ENCODE measurements at regions not wholly inside any gene's neighbourhood (a gene's known extent, or its start where the extent isn't known, plus 50 kb on each side); places are given as distances from the start of the nearest gene placed in this dataset.
"Not testable (repeated sequence)": the region's sequence is repeated elsewhere in the genome, so short reads cannot be mapped to it uniquely, and the experiment has no call there.

DNA sequence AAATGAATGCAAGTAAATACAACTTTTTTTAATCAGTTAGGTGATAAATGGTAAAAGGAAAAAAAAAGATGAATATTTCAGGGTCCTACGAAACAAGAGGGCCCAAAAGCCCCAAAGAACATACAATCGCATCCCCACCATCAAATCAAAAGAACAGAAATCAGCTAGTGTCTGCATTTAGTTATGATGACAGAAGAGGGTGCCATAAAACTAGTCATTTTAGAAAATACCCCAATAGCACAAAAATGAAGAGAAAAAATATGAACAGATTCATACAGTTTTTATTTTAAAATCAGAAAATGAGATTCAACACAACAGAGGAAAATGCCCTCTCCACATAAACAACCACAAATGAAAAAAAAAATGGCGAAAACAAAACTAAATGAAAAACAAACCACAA, 905.5 kb downstream of the REEP3 start:
- 87% methylated on average over 3 of the region's 3 CpGs for WGBS
- H3K27me3 ChIP-seq (replicated peaks; ENCODE audit: insufficient read depth), result no peaks in the 10 kb centered on the region
- no peak overlapping the region for H3K27ac ChIP-seq
- no peak overlapping the region for H3K4me3 ChIP-seq
- H3K36me3 ChIP-seq, result no peaks in the 10 kb centered on the region
- no peak for DNase-seq (ENCODE audit: low spot score)
- H3K4me1 ChIP-seq (replicated peaks), result no peaks in the 10 kb centered on the region
- intact Hi-C loops (cut with DNase I), result no loop called here
- TF ChIP-seq, protein P1, sequence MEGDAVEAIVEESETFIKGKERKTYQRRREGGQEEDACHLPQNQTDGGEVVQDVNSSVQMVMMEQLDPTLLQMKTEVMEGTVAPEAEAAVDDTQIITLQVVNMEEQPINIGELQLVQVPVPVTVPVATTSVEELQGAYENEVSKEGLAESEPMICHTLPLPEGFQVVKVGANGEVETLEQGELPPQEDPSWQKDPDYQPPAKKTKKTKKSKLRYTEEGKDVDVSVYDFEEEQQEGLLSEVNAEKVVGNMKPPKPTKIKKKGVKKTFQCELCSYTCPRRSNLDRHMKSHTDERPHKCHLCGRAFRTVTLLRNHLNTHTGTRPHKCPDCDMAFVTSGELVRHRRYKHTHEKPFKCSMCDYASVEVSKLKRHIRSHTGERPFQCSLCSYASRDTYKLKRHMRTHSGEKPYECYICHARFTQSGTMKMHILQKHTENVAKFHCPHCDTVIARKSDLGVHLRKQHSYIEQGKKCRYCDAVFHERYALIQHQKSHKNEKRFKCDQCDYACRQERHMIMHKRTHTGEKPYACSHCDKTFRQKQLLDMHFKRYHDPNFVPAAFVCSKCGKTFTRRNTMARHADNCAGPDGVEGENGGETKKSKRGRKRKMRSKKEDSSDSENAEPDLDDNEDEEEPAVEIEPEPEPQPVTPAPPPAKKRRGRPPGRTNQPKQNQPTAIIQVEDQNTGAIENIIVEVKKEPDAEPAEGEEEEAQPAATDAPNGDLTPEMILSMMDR (IDR thresholded peaks at IDR 0.05), result no peak
- no peak for TF ChIP-seq POLR2AphosphoS5 (IDR thresholded peaks at IDR 0.05)
- no peaks in the 10 kb centered on the region for H3K9me3 ChIP-seq

DNA sequence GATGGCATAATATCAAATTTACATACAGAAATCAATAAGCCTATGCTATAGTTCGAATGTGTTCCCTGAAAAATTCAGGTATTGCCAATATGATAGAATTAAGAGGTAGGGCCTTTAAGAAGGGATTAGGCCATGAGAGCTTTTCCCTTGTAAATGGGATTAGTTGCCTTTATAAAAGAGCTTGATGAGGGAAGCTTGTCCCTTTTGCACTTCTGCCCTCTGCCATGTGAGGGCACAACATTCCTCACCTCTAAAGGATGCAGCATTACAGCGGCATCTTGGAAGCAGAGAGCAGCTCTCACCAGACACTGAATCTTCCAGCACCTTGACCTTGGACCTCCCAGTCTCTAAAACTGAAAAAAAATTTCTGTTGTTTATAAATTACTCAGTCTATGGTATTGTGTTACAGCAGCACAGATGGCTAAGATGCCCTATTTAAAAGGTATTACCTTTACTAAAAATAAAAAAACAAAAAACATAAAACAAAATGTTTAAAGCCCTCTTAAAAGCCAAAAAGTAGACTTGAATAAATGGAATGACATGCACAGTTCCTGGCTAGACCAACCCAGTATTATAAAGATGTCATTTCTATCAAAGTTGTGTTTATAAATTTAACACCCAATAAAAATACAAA, 909.6 kb downstream of the REEP3 start:
- H3K9me3 ChIP-seq, result no peaks in the 10 kb centered on the region
- H3K27ac ChIP-seq, result no peak overlapping the region
- no peaks in the 10 kb centered on the region for H3K36me3 ChIP-seq
- no peak for DNase-seq (ENCODE audit: low spot score)
- 27% methylated on average over 2 of the region's 2 CpGs for WGBS
- intact Hi-C loops (cut with DNase I), result no loop called here
- H3K4me1 ChIP-seq (replicated peaks), result no peaks in the 10 kb centered on the region
- TF ChIP-seq, protein P1 (IDR thresholded peaks at IDR 0.05), result no peak
- TF ChIP-seq POLR2A (IDR thresholded peaks at IDR 0.05) (no peak), POLR2AphosphoS5 (IDR thresholded peaks at IDR 0.05) (no peak)
- H3K4me3 ChIP-seq, result no peak overlapping the region
- H3K27me3 ChIP-seq (replicated peaks; ENCODE audit: insufficient read depth), result no peaks in the 10 kb centered on the region

DNA sequence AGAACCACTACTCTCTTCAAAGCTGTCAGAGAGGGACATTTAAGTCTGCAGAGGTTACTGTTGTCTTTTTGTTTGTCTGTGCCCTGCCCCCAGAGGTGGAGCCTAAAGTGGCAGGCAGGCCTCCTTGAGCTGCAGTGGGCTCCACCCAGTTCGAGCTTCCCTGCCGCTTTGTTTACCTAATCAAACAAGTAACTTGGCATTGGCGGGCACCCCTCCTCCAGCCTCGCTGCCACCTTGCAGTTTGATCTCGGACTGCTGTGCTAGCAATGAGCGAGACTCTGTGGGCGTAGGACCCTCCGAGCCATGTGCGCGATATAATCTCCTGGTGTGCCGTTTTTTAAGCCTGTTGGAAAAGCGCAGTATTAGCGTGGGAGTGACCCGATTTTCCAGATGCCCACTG, 920.7 kb downstream of the REEP3 start:
- intact Hi-C loops (cut with DNase I); H3K27me3 ChIP-seq (replicated peaks; ENCODE audit: insufficient read depth); H3K9me3 ChIP-seq; H3K4me1 ChIP-seq (replicated peaks); H3K27ac ChIP-seq; DNase-seq (ENCODE audit: low spot score); H3K4me3 ChIP-seq; H3K36me3 ChIP-seq: not testable (repeated sequence)
- 87% methylated on average over 14 of the region's 14 CpGs for WGBS

DNA sequence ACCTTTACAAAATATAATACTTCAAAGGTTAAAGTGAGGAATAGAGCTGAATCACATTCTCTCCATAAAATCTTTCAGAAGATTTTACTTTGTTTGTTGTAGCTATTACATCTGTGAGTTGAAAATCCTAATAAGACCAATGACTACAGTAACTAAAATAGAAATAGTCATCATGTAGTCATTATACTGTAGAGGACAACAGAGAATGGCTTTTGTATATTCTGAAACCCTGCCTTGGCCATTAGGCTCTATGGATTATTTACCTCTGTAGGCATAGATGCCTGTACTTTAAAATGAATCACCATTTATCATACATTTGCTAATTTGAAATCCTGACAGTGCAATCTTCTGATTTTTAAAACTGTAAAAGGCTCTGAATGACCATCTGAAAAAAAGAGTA, 923.0 kb downstream of the REEP3 start:
- intact Hi-C loops (cut with DNase I), result no loop called here
- no peaks in the 10 kb centered on the region for H3K4me1 ChIP-seq (replicated peaks)

DNA sequence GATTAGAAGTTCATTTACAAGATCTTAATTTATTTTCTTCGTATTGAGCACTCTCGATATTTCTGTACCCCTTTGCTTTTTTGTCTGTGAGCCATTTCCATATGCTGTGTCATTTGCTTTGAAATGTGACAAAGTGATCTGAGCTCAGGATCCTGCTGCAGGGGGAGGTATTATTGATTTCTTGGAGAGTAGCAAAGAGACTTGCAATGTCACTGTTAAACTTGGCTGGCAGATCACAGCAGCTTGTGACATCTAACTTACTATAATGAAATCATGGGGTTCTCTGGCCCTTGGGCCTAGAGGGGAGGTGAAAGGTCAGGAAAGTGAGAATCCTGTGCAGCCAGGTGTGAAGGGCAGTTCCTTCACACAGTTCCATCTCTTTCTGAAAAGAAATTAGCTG, 923.4 kb downstream of the REEP3 start:
- 90% methylated on average over 2 of the region's 2 CpGs for WGBS
- no peak overlapping the region for H3K4me3 ChIP-seq
- intact Hi-C loops (cut with DNase I), result no loop called here
- H3K9me3 ChIP-seq, result no peaks in the 10 kb centered on the region
- H3K4me1 ChIP-seq (replicated peaks), result no peaks in the 10 kb centered on the region
- TF ChIP-seq, protein P1 (IDR thresholded peaks at IDR 0.05), result no peak
- TF ChIP-seq POLR2A (IDR thresholded peaks at IDR 0.05) (no peak), POLR2AphosphoS5 (IDR thresholded peaks at IDR 0.05) (no peak)
- DNase-seq (ENCODE audit: low spot score), result no peak
- no peaks in the 10 kb centered on the region for H3K27me3 ChIP-seq (replicated peaks; ENCODE audit: insufficient read depth)
- no peak overlapping the region for H3K27ac ChIP-seq
- H3K36me3 ChIP-seq, result no peaks in the 10 kb centered on the region

More for the DNA sequence above, 923.0 kb downstream of the REEP3 start:
- Histone ChIP-seq H3K9me3 (no peaks in the 10 kb centered on the region), H3K27ac (no peak overlapping the region), H3K27me3 (replicated peaks; ENCODE audit: insufficient read depth) (no peaks in the 10 kb centered on the region), H3K4me3 (no peak overlapping the region), H3K36me3 (no peaks in the 10 kb centered on the region)
- no peak for TF ChIP-seq POLR2AphosphoS5 (IDR thresholded peaks at IDR 0.05)
- TF ChIP-seq POLR2A (IDR thresholded peaks at IDR 0.05), result no peak
- TF ChIP-seq, protein P1 (IDR thresholded peaks at IDR 0.05), result no peak
- no peak for DNase-seq (ENCODE audit: low spot score)
